HepG2 (cell line): ENCODE measurements at regions not wholly inside any gene's neighbourhood (a gene's known extent, or its start where the extent isn't known, plus 50 kb on each side); places are given as distances from the start of the nearest gene placed in this dataset.

Experiments used
- ATAC-seq: fragments of 200-7000 bp; cut with Tn5 transposase; 3 replicates; pipeline ENCODE4 v1.9.1; 2020; ENCODE audit warnings: mild to moderate bottlenecking, moderate library complexity
- BruUV-seq: library from RNA; stranded (reverse); fragments of 400-500 nt; replicated peaks from 2 replicates; lab custom pipeline; 2021; lab: Mats Ljungman, UMichigan
- CTCF ChIA-PET: fragments of 300-600 bp; formaldehyde crosslinking; extraction: SDS; loops from one replicate; lab custom pipeline; 2021; ENCODE audit warnings: low total read pairs, inconsistent platforms, low intra/inter-chr PET ratio; lab: Yijun Ruan, JAX
- POLR2A ChIA-PET: fragments of 350-600 bp; sonication (Branson Sonifier 250); formaldehyde crosslinking; loops from one replicate; lab custom pipeline; 2020; ENCODE audit warnings: antibody characterized with exemption, inconsistent platforms; lab: Yijun Ruan, JAX
- DNase-seq: peaks from one replicate; pipeline ENCODE4 v3.0.0-alpha.2; 2015; ENCODE audit warnings: low spot score
- FAIRE-seq: peaks from 3 replicates; lab custom pipeline; 2011; peaks lifted over from hg19 to GRCh38; lab: Jason Lieb, UNC
- H2AFZ ChIP-seq: one replicate; pipeline ENCODE4 v1.6.1; 2011; ENCODE audit warnings: low read length, inconsistent platforms
- H3K27ac ChIP-seq: fragments of 300-600 bp; 3 replicates; pipeline ENCODE4 v1.8.0; 2011; ENCODE audit warnings: mixed run types, mild to moderate bottlenecking, mixed read lengths, low read length, inconsistent platforms; ENCODE audit not compliant: insufficient read depth; ENCODE audit errors: extremely low read length
- H3K27me3 ChIP-seq, 2 experiments: fragments of 200-600 bp in 1 of 2; 2 replicates in 1 of 2; 3 replicates in 1 of 2; pipeline versions ENCODE4 v1.6.0 to v1.8.0; 2011; ENCODE audit warnings: low read length in 2 of 2, mild to moderate bottlenecking in 2 of 2, moderate library complexity in 2 of 2, inconsistent platforms in 1 of 2; ENCODE audit not compliant: insufficient read depth in 2 of 2, control insufficient read depth in 1 of 2
- H3K36me3 ChIP-seq, 2 experiments: fragments of 200-600 bp in 1 of 2; replicated peaks in 1 of 2; 2 replicates in 1 of 2; 3 replicates in 1 of 2; pipeline versions ENCODE4 v1.5.1 to v1.8.0; 2011; ENCODE audit warnings: low read length in 2 of 2, inconsistent platforms in 1 of 2; ENCODE audit not compliant: insufficient read depth in 2 of 2, control insufficient read depth in 1 of 2
- H3K4me1 ChIP-seq: 2 replicates; pipeline ENCODE4 v1.5.1; 2012; ENCODE audit warnings: low read length, inconsistent platforms; ENCODE audit not compliant: insufficient read depth
- H3K4me2 ChIP-seq: 2 replicates; pipeline ENCODE4 v1.6.0; 2011; ENCODE audit warnings: low read depth, low read length, inconsistent platforms
- H3K4me3 ChIP-seq, 3 experiments: fragments of 200-600 bp in 1 of 3; sonication (generic), shearing (Covaris generic) in 1 of 3; replicated peaks in 1 of 3; 2 replicates each; pipeline ENCODE4 v1.5.1; 2011 to 2016; ENCODE audit warnings: low read length in 3 of 3, inconsistent platforms in 2 of 3, low read depth in 2 of 3, mild to moderate bottlenecking in 2 of 3, control low read depth in 1 of 3, mixed read lengths in 1 of 3; ENCODE audit not compliant: insufficient read depth in 1 of 3
- H3K79me2 ChIP-seq: one replicate; pipeline ENCODE4 v1.6.1; 2011; ENCODE audit warnings: low read length, inconsistent platforms; ENCODE audit not compliant: insufficient read depth
- H3K9ac ChIP-seq: 2 replicates; pipeline ENCODE4 v1.6.0; 2011; ENCODE audit warnings: mild to moderate bottlenecking, low read depth, low read length, inconsistent platforms; ENCODE audit not compliant: insufficient read depth
- H3K9me3 ChIP-seq: 2 replicates; pipeline ENCODE4 v1.5.1; 2012; ENCODE audit warnings: mild to moderate bottlenecking, low read length
- H4K20me1 ChIP-seq: 2 replicates; pipeline ENCODE4 v1.6.0; 2011; ENCODE audit warnings: inconsistent platforms, mild to moderate bottlenecking, low read length, moderate library complexity; ENCODE audit not compliant: insufficient read depth
- CREB1 ChIP-seq, 2 experiments: fragments of 450-650 bp in 1 of 2; IDR thresholded peaks; 2 replicates each; pipeline ENCODE4 v1.6.1; 2016 to 2017; ENCODE audit warnings: control low read depth in 1 of 2, mild to moderate bottlenecking in 1 of 2, missing compliant biosample characterization in 1 of 2, missing genetic modification characterization in 1 of 2
- MBNL3 ChIP-seq: fragments of 250-450 bp; sonication (Bioruptor Pico); conservative IDR thresholded peaks from 2 replicates; pipeline ENCODE4 v1.8.0; 2022; ENCODE audit warnings: mild to moderate bottlenecking, inconsistent platforms
- RBAK ChIP-seq: sonication (generic); formaldehyde crosslinking; IDR thresholded peaks from 2 replicates; pipeline ENCODE4 v1.5.1; 2020; ENCODE audit warnings: mild to moderate bottlenecking, missing genetic modification reagents
- REXO4 ChIP-seq: sonication (generic); formaldehyde crosslinking; IDR thresholded peaks from 2 replicates; pipeline ENCODE4 v1.8.0; 2022; ENCODE audit warnings: missing genetic modification reagents, mild to moderate bottlenecking, borderline replicate concordance
- TFE3 ChIP-seq: IDR thresholded peaks from 2 replicates; pipeline ENCODE4 v1.6.1; 2016
- ZBTB20 ChIP-seq: sonication (generic); formaldehyde crosslinking; IDR thresholded peaks from 2 replicates; pipeline ENCODE4 v1.8.1; 2023; ENCODE audit warnings: missing genetic modification reagents, low read depth, mild to moderate bottlenecking, borderline replicate concordance
- WGBS: methylation state at CpG from one replicate; pipeline ENCODE4 v1.1.6; 2017; ENCODE audit warnings: low lambda C conversion rate; 5-methylcytosine and 5-hydroxymethylcytosine counted together
- in situ Hi-C: cut with HindIII; loops from 2 replicates; pipeline ENCODE4 v1.10.0; 2017; ENCODE audit warnings: low pct_unique_long_range_greater_than_20kb; ENCODE audit not compliant: extremely low pct_ligation_motif_present
- intact Hi-C: fragments of 100-400 bp; cut with micrococcal nuclease; formaldehyde crosslinking; loops from one replicate; pipeline ENCODE4 v1.10.0; 2022; ENCODE audit not compliant: unreplicated experiment

- H3K4me1 ChIP-seq, result no peaks in the 10 kb centered on the region
- ATAC-seq (no peak), DNase-seq (no peak), FAIRE-seq (no peak)
- H3K9ac ChIP-seq, result no peak overlapping the region
- CTCF ChIA-PET, result no interaction called here
- in situ Hi-C loops (no loop called here), intact Hi-C loops (no loop called here)
- H4K20me1 ChIP-seq, result no peaks in the 10 kb centered on the region
- WGBS, result 7% methylated on average over 4 of the region's 4 CpGs
- H3K4me3 ChIP-seq, result no peak overlapping the region
- no peak for TF ChIP-seq MBNL3
- peak; percentile 28; the same call in 1 of the 2 replicates for TF ChIP-seq CREB1 (IDR thresholded peaks at IDR 0.05)
- no peak for TF ChIP-seq CREB1 (CRISPR knock-in tag; IDR thresholded peaks at IDR 0.05)
- POLR2A ChIA-PET, result no interaction called here
- H3K27ac ChIP-seq, result no peak overlapping the region
- no peaks in the 10 kb centered on the region for H3K9me3 ChIP-seq
- no peaks in the 10 kb centered on the region; a peak in 1 of 5 replicates for H3K27me3 ChIP-seq
- H3K4me2 ChIP-seq, result no peak overlapping the region
- H3K36me3 ChIP-seq, result no peaks in the 10 kb centered on the region
- no peak overlapping the region for H2AFZ ChIP-seq
- no peaks in the 10 kb centered on the region for H3K79me2 ChIP-seq
- no TSS peak for BruUV-seq
These were observed 294.3 kb downstream of the HRH4 start for GRCh38 chr18:24754583-24755253.

- DNase-seq, result no peak
- in situ Hi-C loops, result no loop called here
- Histone ChIP-seq H3K4me3 (no peak overlapping the region), H3K36me3 (no peaks in the 10 kb centered on the region), H3K4me1 (no peaks in the 10 kb centered on the region), H3K27me3 (no peaks in the 10 kb centered on the region), H3K27ac (no peak overlapping the region)
- no peak for ATAC-seq
- TF ChIP-seq RBAK (CRISPR knock-in tag) (no peak), ZBTB20 (CRISPR knock-in tag) (no peak), TFE3 (no peak), REXO4 (CRISPR knock-in tag) (no peak)
- TF ChIP-seq, all 625 proteins: peak for 0
- ChIA-PET POLR2A (no interaction called here), CTCF (no interaction called here)
- no peak overlapping the region for H2AFZ ChIP-seq
- no peaks in the 10 kb centered on the region for H4K20me1 ChIP-seq
- BruUV-seq, result no TSS peak
- H3K4me2 ChIP-seq, result no peak overlapping the region
- H3K9me3 ChIP-seq, result no peaks in the 10 kb centered on the region
- intact Hi-C loops, result no loop called here
- no peak overlapping the region for H3K9ac ChIP-seq
- H3K79me2 ChIP-seq, result no peaks in the 10 kb centered on the region
- no peak for FAIRE-seq
These were observed 295.9 kb downstream of the HRH4 start for GRCh38 chr18:24756385-24756784.
